Endothelial cell of umbilical vein (primary cell): ENCODE measurements at regions not wholly inside any gene's neighbourhood (a gene's known extent, or its start where the extent isn't known, plus 50 kb on each side); places are given as distances from the start of the nearest gene placed in this dataset.
"Not testable (repeated sequence)": the region's sequence is repeated elsewhere in the genome, so short reads cannot be mapped to it uniquely, and the experiment has no call there.

Source experiments
- BruUV-seq: library from RNA; stranded (reverse); fragments of 400-500 nt; replicated peaks from 2 replicates; lab custom pipeline; 2021; lab: Mats Ljungman, UMichigan
- CTCF ChIA-PET: fragments of 300-600, 350-600 bp; sonication (Branson Sonifier 250); formaldehyde crosslinking; loops from one replicate; lab custom pipeline; 2021; ENCODE audit warnings: antibody characterized with exemption, inconsistent platforms; lab: Charles Lee
- POLR2A ChIA-PET: fragments of 300-600, 350-600 bp; sonication (Branson Sonifier 250); formaldehyde crosslinking; loops from one replicate; lab custom pipeline; 2021; ENCODE audit warnings: antibody characterized with exemption, inconsistent platforms; lab: Charles Lee
- DNase-seq: peaks from one replicate; pipeline ENCODE4 v3.0.0-alpha.2; 2011; ENCODE audit warnings: low read depth, low spot score
- FAIRE-seq: peaks from 2 replicates; lab custom pipeline; 2011; peaks lifted over from hg19 to GRCh38; lab: Jason Lieb, UNC
- H2AFZ ChIP-seq: 2 replicates; pipeline ENCODE4 v1.6.0; 2012; ENCODE audit warnings: low read depth, low read length, control low read depth, inconsistent platforms
- H3K27ac ChIP-seq: 2 replicates; pipeline ENCODE4 v1.5.1; 2011; ENCODE audit warnings: low read depth, mild to moderate bottlenecking, control low read depth, low read length, moderate library complexity; ENCODE audit not compliant: insufficient read depth
- H3K27me3 ChIP-seq, 2 experiments: 2 replicates each; pipeline versions ENCODE4 v1.6.0 to v1.6.1; 2011; ENCODE audit warnings: low read length in 2 of 2, mixed read lengths in 1 of 2; ENCODE audit not compliant: control insufficient read depth in 2 of 2, insufficient read depth in 2 of 2
- H3K36me3 ChIP-seq, 2 experiments: 2 replicates in 1 of 2; 3 replicates in 1 of 2; pipeline ENCODE4 v1.5.1; 2011; ENCODE audit warnings: low read length in 2 of 2, mild to moderate bottlenecking in 1 of 2, moderate library complexity in 1 of 2; ENCODE audit not compliant: control insufficient read depth in 2 of 2, insufficient read depth in 2 of 2; ENCODE audit errors: extremely low read depth in 1 of 2
- H3K4me1 ChIP-seq: 3 replicates; pipeline ENCODE4 v1.5.1; 2011; ENCODE audit warnings: mild to moderate bottlenecking, low read length; ENCODE audit not compliant: control insufficient read depth, insufficient read depth; ENCODE audit errors: extremely low read depth
- H3K4me2 ChIP-seq: 2 replicates; pipeline ENCODE4 v1.6.1; 2011; ENCODE audit warnings: low read length, control low read depth, mixed read lengths; ENCODE audit not compliant: insufficient read depth
- H3K4me3 ChIP-seq, 3 experiments: fragments of 200-600 bp in 1 of 3; sonication (generic), shearing (Covaris generic) in 1 of 3; replicated peaks in 1 of 3; 2 replicates each; pipeline ENCODE4 v1.5.1; 2011 to 2016; ENCODE audit warnings: control low read depth in 3 of 3, low read length in 3 of 3, mild to moderate bottlenecking in 2 of 3, inconsistent platforms in 1 of 3, low read depth in 1 of 3, moderate library complexity in 1 of 3; ENCODE audit not compliant: insufficient read depth in 1 of 3
- H3K79me2 ChIP-seq: 2 replicates; pipeline ENCODE4 v1.6.0; 2012; ENCODE audit warnings: low read length, inconsistent platforms; ENCODE audit not compliant: control insufficient read depth, insufficient read depth
- H3K9ac ChIP-seq: replicated peaks from 2 replicates; pipeline ENCODE3; 2011; ENCODE audit warnings: low read length, control low read depth; ENCODE audit not compliant: insufficient read depth; ENCODE audit errors: extremely low read depth
- H3K9me1 ChIP-seq: replicated peaks from 3 replicates; pipeline ENCODE4 v1.6.0; 2011; ENCODE audit warnings: mild to moderate bottlenecking, low read length; ENCODE audit not compliant: control insufficient read depth, insufficient read depth; ENCODE audit errors: extremely low read depth
- H3K9me3 ChIP-seq: replicated peaks from 2 replicates; pipeline ENCODE4 v1.5.1; 2012; ENCODE audit warnings: low read length, inconsistent platforms; ENCODE audit not compliant: control insufficient read depth, insufficient read depth
- H4K20me1 ChIP-seq: replicated peaks from 2 replicates; pipeline ENCODE3; 2011; ENCODE audit warnings: mild to moderate bottlenecking, low read length; ENCODE audit not compliant: control insufficient read depth, insufficient read depth; ENCODE audit errors: extremely low read depth
- JUN ChIP-seq: IDR thresholded peaks from 2 replicates; pipeline ENCODE4 v1.6.1; 2011; ENCODE audit warnings: borderline replicate concordance, low read depth; ENCODE audit not compliant: insufficient read length, insufficient read depth
- POLR2AphosphoS5 ChIP-seq: IDR thresholded peaks from 2 replicates; pipeline ENCODE4 v1.6.1; 2012; ENCODE audit warnings: low read depth, mild to moderate bottlenecking, control low read depth, low read length, moderate library complexity; ENCODE audit not compliant: insufficient read depth
- dilution Hi-C: fragments of 300-500 bp; cut with MboI; formaldehyde crosslinking; loops from one replicate; pipeline ENCODE4 v1.15.0; 2019; ENCODE audit warnings: low sequenced_read_pairs; ENCODE audit not compliant: extremely low pct_ligation_motif_present
- intact Hi-C: fragments of 100-400 bp; cut with micrococcal nuclease; formaldehyde crosslinking; loops from one replicate; pipeline ENCODE4 v1.10.0; 2022

- no peak overlapping the region for H3K4me3 ChIP-seq
- H3K9me3 ChIP-seq = no peaks in the 10 kb centered on the region
- POLR2A ChIA-PET = no interaction called here
- intact Hi-C loops (no loop called here), dilution Hi-C loops (no loop called here)
- no peaks in the 10 kb centered on the region for H3K27me3 ChIP-seq
- no peaks in the 10 kb centered on the region for H3K4me1 ChIP-seq
- H3K9ac ChIP-seq = no peak overlapping the region
- no peaks in the 10 kb centered on the region for H3K9me1 ChIP-seq
- no TSS peak for BruUV-seq
- FAIRE-seq = no peak
- TF ChIP-seq POLR2AphosphoS5 = no peak
- no peak for TF ChIP-seq JUN
- no peaks in the 10 kb centered on the region for H4K20me1 ChIP-seq
- no peak overlapping the region for H2AFZ ChIP-seq
- CTCF ChIA-PET = interaction anchor here (0.7 to 1.0 kb wide), 3 partner anchors 12 to 135 kb away, joined by 3 read pairs; no protein-coding TSS in a partner anchor
- DNase-seq = no peak
- no peak overlapping the region for H3K4me2 ChIP-seq
- no peak overlapping the region for H3K27ac ChIP-seq
- H3K79me2 ChIP-seq = no peaks in the 10 kb centered on the region
- no peaks in the 10 kb centered on the region for H3K36me3 ChIP-seq
These were observed 237.6 kb upstream of the DUSP10 start for GRCh38 chr1:221979444-221980032.

- H4K20me1 ChIP-seq, H3K4me2 ChIP-seq, H3K27ac ChIP-seq, H3K36me3 ChIP-seq, H3K9ac ChIP-seq, DNase-seq, H3K4me1 ChIP-seq, H3K79me2 ChIP-seq, POLR2A ChIA-PET, H3K9me1 ChIP-seq, BruUV-seq, H3K9me3 ChIP-seq, H3K4me3 ChIP-seq, H2AFZ ChIP-seq, H3K27me3 ChIP-seq, intact Hi-C loops, dilution Hi-C loops, FAIRE-seq: not testable (repeated sequence)
- CTCF ChIA-PET = interaction anchor here (0.9 to 1.0 kb wide), 2 partner anchors 114 to 134 kb away, joined by 3 read pairs; no protein-coding TSS in a partner anchor
These were observed 236.9 kb upstream of the DUSP10 start for GRCh38 chr1:221978631-221979334.

- H2AFZ ChIP-seq, H3K27me3 ChIP-seq, H4K20me1 ChIP-seq, H3K9me3 ChIP-seq, POLR2A ChIA-PET, H3K9ac ChIP-seq, H3K27ac ChIP-seq, H3K9me1 ChIP-seq, H3K36me3 ChIP-seq, intact Hi-C loops, BruUV-seq, H3K79me2 ChIP-seq, H3K4me1 ChIP-seq, CTCF ChIA-PET, DNase-seq, H3K4me2 ChIP-seq, dilution Hi-C loops, FAIRE-seq, H3K4me3 ChIP-seq: not testable (repeated sequence)
These were observed 231.9 kb upstream of the DUSP10 start for GRCh38 chr1:221973787-221974186.
